B cell (primary cell): ENCODE measurements at regions not wholly inside any gene's neighbourhood (a gene's known extent, or its start where the extent isn't known, plus 50 kb on each side); places are given as distances from the start of the nearest gene placed in this dataset.

ENCODE experiments used
- ATAC-seq: fragments of 200-7000 bp; cut with Tn5 transposase; one replicate; pipeline ENCODE4 v1.10.0; 2021; ENCODE audit warnings: low read depth, mild to moderate bottlenecking, moderate number of reproducible peaks, moderate library complexity
- CTCF ChIA-PET: fragments of 350-600 bp; sonication (Branson Sonifier 250); formaldehyde crosslinking; loops from one replicate; lab custom pipeline; 2021; ENCODE audit warnings: antibody characterized with exemption, inconsistent platforms; lab: Charles Lee
- POLR2A ChIA-PET: fragments of 350-600 bp; sonication (Branson Sonifier 250); formaldehyde crosslinking; loops from one replicate; lab custom pipeline; 2021; ENCODE audit warnings: antibody characterized with exemption; lab: Charles Lee
- DNase-seq: peaks from one replicate; pipeline ENCODE4 v3.0.0; 2013
- H2AFZ ChIP-seq: 2 replicates; pipeline ENCODE4 v1.6.1; 2012; ENCODE audit warnings: mild to moderate bottlenecking, low read depth, low read length; ENCODE audit not compliant: insufficient read depth, poor library complexity, severe bottlenecking
- H3K27ac ChIP-seq, 2 donors: 1 replicate in 1 of 2; 2 replicates in 1 of 2; pipeline ENCODE4 v1.5.1; 2012 to 2013; ENCODE audit warnings: low read length in 2 of 2, mild to moderate bottlenecking in 2 of 2, moderate library complexity in 1 of 2
- H3K27me3 ChIP-seq, 4 experiments: fragments of 200-600 bp in 1 of 4; sonication (generic) in 1 of 4; replicated peaks in 1 of 4; 1 replicate in 2 of 4; 2 replicates in 2 of 4; pipeline versions ENCODE4 v1.6.1 to v1.7.0; 2013 to 2016; ENCODE audit warnings: low read length in 3 of 4, mild to moderate bottlenecking in 2 of 4, mixed read lengths in 1 of 4, moderate library complexity in 1 of 4; ENCODE audit not compliant: insufficient read depth in 4 of 4, control insufficient read depth in 3 of 4; ENCODE audit errors: control extremely low read depth in 1 of 4
- H3K36me3 ChIP-seq, 2 experiments: replicated peaks in 1 of 2; 1 replicate in 1 of 2; 2 replicates in 1 of 2; pipeline versions ENCODE4 v1.6.1 to v1.7.1; 2013; ENCODE audit warnings: low read length in 1 of 2; ENCODE audit not compliant: insufficient read depth in 2 of 2, control insufficient read depth in 1 of 2; ENCODE audit errors: control extremely low read depth in 1 of 2, extremely low read depth in 1 of 2
- H3K4me1 ChIP-seq, 2 donors: fragments of 200-600 bp in 1 of 2; sonication (generic) in 1 of 2; 1 replicate in 1 of 2; 2 replicates in 1 of 2; pipeline versions ENCODE4 v1.5.1 to v1.6.1; 2013 to 2017; ENCODE audit warnings: low read length in 2 of 2; ENCODE audit not compliant: control insufficient read depth in 2 of 2, insufficient read depth in 2 of 2
- H3K4me2 ChIP-seq: replicated peaks from 2 replicates; pipeline ENCODE3; 2012; ENCODE audit warnings: mild to moderate bottlenecking, low read depth, low read length; ENCODE audit not compliant: poor library complexity, severe bottlenecking
- H3K4me3 ChIP-seq, 5 experiments: fragments of 200-600 bp in 1 of 5; sonication (generic) in 1 of 5; 1 replicate in 3 of 5; 2 replicates in 2 of 5; pipeline versions ENCODE4 v1.5.1 to v1.7.0; 2011 to 2016; ENCODE audit warnings: low read length in 4 of 5, mild to moderate bottlenecking in 4 of 5, low read depth in 2 of 5, control low read depth in 1 of 5, moderate library complexity in 1 of 5; ENCODE audit not compliant: insufficient read depth in 1 of 5; ENCODE audit errors: control extremely low read depth in 1 of 5, extremely low read depth in 1 of 5
- H3K79me2 ChIP-seq: fragments of 200-600 bp; sonication (generic); one replicate; pipeline ENCODE4 v1.6.0; 2016; ENCODE audit warnings: low read length; ENCODE audit not compliant: control insufficient read depth, insufficient read depth
- H3K9ac ChIP-seq: fragments of 200-600 bp; sonication (generic); 2 replicates; pipeline ENCODE4 v1.6.1; 2017; ENCODE audit warnings: mild to moderate bottlenecking, low read length, moderate library complexity
- H3K9me3 ChIP-seq, 3 donors: one replicate each; pipeline versions ENCODE4 v1.6.1 to v1.7.1; 2013; ENCODE audit warnings: low read length in 2 of 3; ENCODE audit not compliant: control insufficient read depth in 2 of 3, insufficient read depth in 1 of 3; ENCODE audit errors: control extremely low read depth in 1 of 3
- H4K20me1 ChIP-seq: 2 replicates; pipeline ENCODE4 v1.6.0; 2012; ENCODE audit warnings: mild to moderate bottlenecking, low read length; ENCODE audit not compliant: insufficient read depth, control insufficient read depth, poor library complexity, severe bottlenecking
- H3K27ac Mint-ChIP-seq: one replicate; pipeline ENCODE4 v1.8.0; 2021; ENCODE audit warnings: mixed read lengths
- H3K27me3 Mint-ChIP-seq: one replicate; pipeline ENCODE4 v1.8.0; 2021; ENCODE audit warnings: mixed read lengths
- H3K4me1 Mint-ChIP-seq: one replicate; pipeline ENCODE4 v1.8.0; 2021; ENCODE audit warnings: mixed read lengths
- H3K4me3 Mint-ChIP-seq: one replicate; pipeline ENCODE4 v1.8.0; 2021; ENCODE audit warnings: mixed read lengths
- H3K9me3 Mint-ChIP-seq: one replicate; pipeline ENCODE4 v1.8.0; 2022; ENCODE audit warnings: mixed read lengths; ENCODE audit not compliant: insufficient read depth
- CTCF ChIP-seq: fragments of 200-600 bp; IDR thresholded peaks from one replicate; pipeline ENCODE4 v1.8.0; 2022; ENCODE audit warnings: antibody characterized with exemption, mild to moderate bottlenecking
- EZH2 ChIP-seq: IDR thresholded peaks from 2 replicates; pipeline ENCODE4 v1.6.1; 2012; ENCODE audit warnings: borderline replicate concordance, low read depth, mild to moderate bottlenecking, moderate library complexity, low read length; ENCODE audit not compliant: insufficient read depth, poor library complexity, severe bottlenecking
- WGBS: methylation state at CpG from one replicate; pipeline ENCODE4 v1.1.5; 2013; ENCODE audit warnings: missing lambda C conversion rate; ENCODE audit not compliant: insufficient coverage; 5-methylcytosine and 5-hydroxymethylcytosine counted together
- intact Hi-C: fragments of 100-400 bp; cut with micrococcal nuclease; formaldehyde crosslinking; loops from one replicate; pipeline ENCODE4 v1.10.0; 2022

- Mint-ChIP-seq H3K27ac (no peak overlapping the region), H3K9me3 (no peaks in the 10 kb centered on the region), H3K4me1 (no peaks in the 10 kb centered on the region), H3K4me3 (no peak overlapping the region), H3K27me3 (no peaks in the 10 kb centered on the region)
- Histone ChIP-seq H3K27ac (no peak overlapping the region), H2AFZ (no peak overlapping the region), H3K4me1 (no peaks in the 10 kb centered on the region), H3K4me3 (no peak overlapping the region), H3K79me2 (no peaks in the 10 kb centered on the region), H3K4me2 (no peak overlapping the region), H3K9ac (no peak overlapping the region), H3K36me3 (no peaks in the 10 kb centered on the region), H3K9me3 (no peaks in the 10 kb centered on the region), H4K20me1 (no peaks in the 10 kb centered on the region), H3K27me3 (no peaks in the 10 kb centered on the region)
- no peak for TF ChIP-seq CTCF
- TF ChIP-seq EZH2, result no peak
- ChIA-PET CTCF (no interaction called here), POLR2A (no interaction called here)
- DNase-seq (no peak), ATAC-seq (no peak)
- intact Hi-C loops, result no loop called here
- no CpG with 5 or more reads among the region's 1 CpG for WGBS
Measured at GRCh38 chr11:23856654-23857053, 640.2 kb upstream of the LUZP2 start.

GRCh38 chr11:23859087-23859486 lies 637.8 kb upstream of the LUZP2 start:
- Mint-ChIP-seq H3K4me3 (no peak overlapping the region), H3K27me3 (no peaks in the 10 kb centered on the region), H3K27ac (no peak overlapping the region), H3K4me1 (no peaks in the 10 kb centered on the region), H3K9me3 (no peaks in the 10 kb centered on the region)
- DNase-seq (no peak), ATAC-seq (no peak)
- no peak overlapping the region for H3K4me3 ChIP-seq
- H4K20me1 ChIP-seq, result no peaks in the 10 kb centered on the region
- no peaks in the 10 kb centered on the region for H3K79me2 ChIP-seq
- no peak overlapping the region for H3K4me2 ChIP-seq
- intact Hi-C loops, result no loop called here
- no peaks in the 10 kb centered on the region for H3K9me3 ChIP-seq
- ChIA-PET CTCF (no interaction called here), POLR2A (no interaction called here)
- no peak overlapping the region for H3K9ac ChIP-seq
- H3K4me1 ChIP-seq, result no peaks in the 10 kb centered on the region
- H3K27ac ChIP-seq, result no peak overlapping the region
- no peaks in the 10 kb centered on the region for H3K27me3 ChIP-seq
- no peaks in the 10 kb centered on the region for H3K36me3 ChIP-seq
- H2AFZ ChIP-seq, result no peak overlapping the region
- TF ChIP-seq CTCF, result no peak
- TF ChIP-seq EZH2, result no peak
